ENCODE measurements at regions not wholly inside any gene's neighbourhood (a gene's known extent, or its start where the extent isn't known, plus 50 kb on each side); places are given as distances from the start of the nearest gene placed in this dataset.

- TF ChIP-seq CTCF (conservative IDR thresholded peaks at IDR 0.05; ENCODE audit: low read depth, low read length), result no peak
- H3K4me3 ChIP-seq (ENCODE audit: low read depth, low read length), result no peak overlapping the region
- DNase-seq (ENCODE audit: low read depth), result no peak
Measured at GRCh38 chr2:55811048-55811447, 112.5 kb downstream of the EFEMP1 start.

GRCh38 chr2:55810622-55811020 is 113.0 kb downstream of the EFEMP1 start:
- H3K4me3 ChIP-seq (ENCODE audit: low read depth, low read length), result no peak overlapping the region
- DNase-seq (ENCODE audit: low read depth), result peak; percentile 47
- TF ChIP-seq CTCF (conservative IDR thresholded peaks at IDR 0.05; ENCODE audit: low read depth, low read length), result no peak

GRCh38 chr2:55809875-55810621 is 113.5 kb downstream of the EFEMP1 start:
- no peak for TF ChIP-seq CTCF (conservative IDR thresholded peaks at IDR 0.05; ENCODE audit: low read depth, low read length)
- peak; percentile 75 for DNase-seq (ENCODE audit: low read depth)
- no peak overlapping the region for H3K4me3 ChIP-seq (ENCODE audit: low read depth, low read length)

GRCh38 chr2:55807900-55808299 is 114.3 kb upstream of the PNPT1 start:
- no peak for TF ChIP-seq CTCF (conservative IDR thresholded peaks at IDR 0.05; ENCODE audit: low read depth, low read length)
- no peak for DNase-seq (ENCODE audit: low read depth)

GRCh38 chr2:55805686-55806085 is 112.0 kb upstream of the PNPT1 start:
- no peak for DNase-seq (ENCODE audit: low read depth)
- TF ChIP-seq CTCF (conservative IDR thresholded peaks at IDR 0.05; ENCODE audit: low read depth, low read length), result no peak
- no peak overlapping the region for H3K4me3 ChIP-seq (ENCODE audit: low read depth, low read length)

More at GRCh38 chr2:55807900-55808299, 114.3 kb upstream of the PNPT1 start:
- no peak overlapping the region for H3K4me3 ChIP-seq (ENCODE audit: low read depth, low read length)

GRCh38 chr2:55804535-55804934 is 110.9 kb upstream of the PNPT1 start:
- no peak for TF ChIP-seq CTCF (conservative IDR thresholded peaks at IDR 0.05; ENCODE audit: low read depth, low read length)
- DNase-seq (ENCODE audit: low read depth), result no peak
- H3K4me3 ChIP-seq (ENCODE audit: low read depth, low read length), result no peak overlapping the region

GRCh38 chr2:55802067-55802466 is 108.4 kb upstream of the PNPT1 start:
- DNase-seq (ENCODE audit: low read depth), result no peak
- H3K4me3 ChIP-seq (ENCODE audit: low read depth, low read length), result no peak overlapping the region

More at GRCh38 chr2:55802067-55802466, 108.4 kb upstream of the PNPT1 start:
- TF ChIP-seq CTCF (conservative IDR thresholded peaks at IDR 0.05; ENCODE audit: low read depth, low read length), result no peak
